Left lung (tissue), 4 donors: ENCODE measurements at regions not wholly inside any gene's neighbourhood (a gene's known extent, or its start where the extent isn't known, plus 50 kb on each side); places are given as distances from the start of the nearest gene placed in this dataset.

Experiments used
- ATAC-seq: fragments of 200-7000 bp; cut with Tn5 transposase; one replicate; pipeline ENCODE4 v1.9.1; 2020; ENCODE audit warnings: moderate library complexity
- DNase-seq, 4 donors: peaks; one replicate each; pipeline ENCODE4 v3.0.0-alpha.2; 2013 to 2020
- H3K27ac ChIP-seq, 2 donors: fragments of 200-600 bp; sonication (generic) in 1 of 2; one replicate each; pipeline versions ENCODE4 v1.5.0 to v1.8.0; 2020 to 2021
- H3K27me3 ChIP-seq, 2 donors: fragments of 200-600 bp; sonication (generic) in 1 of 2; one replicate each; pipeline versions ENCODE4 v1.5.0 to v1.8.0; 2020 to 2021
- H3K36me3 ChIP-seq, 2 donors: fragments of 200-600 bp; sonication (generic) in 1 of 2; one replicate each; pipeline versions ENCODE4 v1.5.0 to v1.8.0; 2020 to 2021
- H3K4me1 ChIP-seq, 2 donors: fragments of 200-600 bp; one replicate each; pipeline ENCODE4 v1.8.0; 2021
- H3K4me3 ChIP-seq, 2 donors: fragments of 200-600 bp; sonication (generic) in 1 of 2; one replicate each; pipeline versions ENCODE4 v1.5.0 to v1.8.0; 2020 to 2021; ENCODE audit warnings: mild to moderate bottlenecking in 1 of 2
- H3K9me3 ChIP-seq, 2 donors: fragments of 200-600 bp; sonication (generic) in 1 of 2; one replicate each; pipeline versions ENCODE4 v1.5.0 to v1.8.0; 2020 to 2021
- intact Hi-C, 2 donors: fragments of 100-400 bp; cut with DNase I; formaldehyde crosslinking; loops; one replicate each; pipeline versions ENCODE4 v1.11.2 to v1.14.2; 2022
- TF ChIP-seq, protein P1 (sequence below), 2 donors: fragments of 200-600 bp; sonication (generic) in 1 of 2; IDR thresholded peaks; one replicate each; pipeline versions ENCODE4 v1.5.0 to v1.8.0; 2021; ENCODE audit warnings: antibody characterized with exemption in 2 of 2
- donor health status: DM: no; HTN: yes; CAD: no.
- donor health status: DM: no; HTN: no; CAD: no.

DNA sequence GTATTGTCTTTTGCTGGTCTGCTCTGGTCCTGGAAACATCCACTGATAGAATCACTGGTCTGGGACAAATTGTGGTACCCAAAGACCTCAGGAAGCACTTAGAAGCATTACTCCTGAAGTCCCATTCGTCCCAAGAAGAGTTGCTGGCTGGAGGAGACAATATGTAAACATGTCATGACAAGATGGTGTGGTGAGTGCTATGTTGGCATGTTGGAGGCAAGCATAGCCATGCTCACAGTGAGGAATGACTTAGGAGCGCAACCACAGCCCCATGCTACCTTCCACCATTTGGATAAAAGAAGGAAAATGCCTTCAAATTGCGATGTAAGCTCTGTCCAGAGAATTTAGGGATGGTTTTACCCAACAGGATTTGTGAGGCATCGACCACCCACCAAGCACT is 115.8 kb upstream of the STC2 start:
- DNase-seq, result no peak
- H3K27me3 ChIP-seq, result no peaks in the 10 kb centered on the region
- no peak for ATAC-seq
- intact Hi-C loops, result no loop called here
- no peaks in the 10 kb centered on the region for H3K4me1 ChIP-seq
- no peaks in the 10 kb centered on the region for H3K36me3 ChIP-seq
- H3K4me3 ChIP-seq, result no peak overlapping the region
- TF ChIP-seq, protein P1, sequence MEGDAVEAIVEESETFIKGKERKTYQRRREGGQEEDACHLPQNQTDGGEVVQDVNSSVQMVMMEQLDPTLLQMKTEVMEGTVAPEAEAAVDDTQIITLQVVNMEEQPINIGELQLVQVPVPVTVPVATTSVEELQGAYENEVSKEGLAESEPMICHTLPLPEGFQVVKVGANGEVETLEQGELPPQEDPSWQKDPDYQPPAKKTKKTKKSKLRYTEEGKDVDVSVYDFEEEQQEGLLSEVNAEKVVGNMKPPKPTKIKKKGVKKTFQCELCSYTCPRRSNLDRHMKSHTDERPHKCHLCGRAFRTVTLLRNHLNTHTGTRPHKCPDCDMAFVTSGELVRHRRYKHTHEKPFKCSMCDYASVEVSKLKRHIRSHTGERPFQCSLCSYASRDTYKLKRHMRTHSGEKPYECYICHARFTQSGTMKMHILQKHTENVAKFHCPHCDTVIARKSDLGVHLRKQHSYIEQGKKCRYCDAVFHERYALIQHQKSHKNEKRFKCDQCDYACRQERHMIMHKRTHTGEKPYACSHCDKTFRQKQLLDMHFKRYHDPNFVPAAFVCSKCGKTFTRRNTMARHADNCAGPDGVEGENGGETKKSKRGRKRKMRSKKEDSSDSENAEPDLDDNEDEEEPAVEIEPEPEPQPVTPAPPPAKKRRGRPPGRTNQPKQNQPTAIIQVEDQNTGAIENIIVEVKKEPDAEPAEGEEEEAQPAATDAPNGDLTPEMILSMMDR (IDR thresholded peaks at IDR 0.05), result no peak
- H3K27ac ChIP-seq, result no peak overlapping the region
- no peaks in the 10 kb centered on the region for H3K9me3 ChIP-seq

DNA sequence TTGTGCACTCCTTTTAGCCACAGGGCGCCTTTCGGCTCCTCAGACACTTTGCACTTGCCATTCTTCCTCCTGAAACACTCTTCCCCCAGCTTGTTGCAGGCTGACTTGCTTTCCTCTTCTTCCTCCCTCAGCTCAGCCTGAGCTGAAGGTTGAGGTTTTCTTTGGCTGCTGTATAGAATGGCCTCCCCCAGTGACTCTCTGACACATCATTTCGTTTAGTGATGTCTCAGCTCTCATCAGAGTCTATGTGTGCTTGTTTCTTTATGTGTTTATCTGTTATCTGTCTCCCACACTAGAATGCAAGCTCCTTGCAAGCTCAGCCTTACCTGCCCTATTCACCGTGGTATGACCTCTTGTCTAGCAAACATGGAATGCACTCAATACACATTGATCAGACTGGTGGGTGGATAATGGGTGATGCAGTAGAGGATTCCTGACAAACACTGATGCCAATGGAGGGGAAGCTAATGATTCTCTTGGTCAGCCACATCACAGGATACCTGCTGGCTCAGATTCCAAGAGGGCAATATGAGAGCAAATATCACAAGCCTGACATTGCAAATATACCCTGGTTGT is 112.9 kb upstream of the STC2 start:
- H3K4me1 ChIP-seq, result no peaks in the 10 kb centered on the region
- intact Hi-C loops, result no loop called here
- no peaks in the 10 kb centered on the region for H3K36me3 ChIP-seq
- DNase-seq (no peak), ATAC-seq (no peak)
- no peak overlapping the region for H3K27ac ChIP-seq
- H3K4me3 ChIP-seq, result no peak overlapping the region
- TF ChIP-seq, protein P1 (IDR thresholded peaks at IDR 0.05), result no peak
- H3K9me3 ChIP-seq, result no peaks in the 10 kb centered on the region
- H3K27me3 ChIP-seq, result peaks cover 0 to under 1% of the 10 kb centered on the region in 2 donors

- peaks cover 0 to 17% of the 10 kb centered on the region in 2 donors for H3K27me3 ChIP-seq
- DNase-seq (no peak), ATAC-seq (no peak)
- H3K4me1 ChIP-seq, result no peaks in the 10 kb centered on the region
- intact Hi-C loops, result no loop called here
- H3K36me3 ChIP-seq, result no peaks in the 10 kb centered on the region
- TF ChIP-seq, protein P1 (IDR thresholded peaks at IDR 0.05), result no peak
- H3K4me3 ChIP-seq, result no peak overlapping the region
- no peak overlapping the region for H3K27ac ChIP-seq
- no peaks in the 10 kb centered on the region for H3K9me3 ChIP-seq
Observed at GRCh38 chr5:173438951-173439350, 110.7 kb upstream of the STC2 start.

GRCh38 chr5:173435447-173435846 is 107.2 kb upstream of the STC2 start:
- DNase-seq, result no peak
- Histone ChIP-seq H3K9me3 (no peaks in the 10 kb centered on the region), H3K4me3 (no peak overlapping the region), H3K27ac (no peak overlapping the region), H3K4me1 (no peaks in the 10 kb centered on the region), H3K27me3 (peaks cover 0 to 17% of the 10 kb centered on the region in 2 donors), H3K36me3 (no peaks in the 10 kb centered on the region)
- intact Hi-C loops, result no loop called here
- TF ChIP-seq, protein P1 (IDR thresholded peaks at IDR 0.05), result no peak
- no peak for ATAC-seq

- H3K27ac ChIP-seq, result no peak overlapping the region
- intact Hi-C loops, result no loop called here
Observed at GRCh38 chr5:173434270-173434669, 106.1 kb upstream of the STC2 start.

More at GRCh38 chr5:173434270-173434669, 106.1 kb upstream of the STC2 start:
- H3K27me3 ChIP-seq, result peaks cover 0 to 17% of the 10 kb centered on the region in 2 donors
- DNase-seq, result no peak
- H3K9me3 ChIP-seq, result no peaks in the 10 kb centered on the region
- H3K4me1 ChIP-seq, result no peaks in the 10 kb centered on the region
- no peak overlapping the region for H3K4me3 ChIP-seq
- TF ChIP-seq, protein P1 (IDR thresholded peaks at IDR 0.05), result no peak
- ATAC-seq, result no peak
- H3K36me3 ChIP-seq, result no peaks in the 10 kb centered on the region
